ENCODE measurements at regions not wholly inside any gene's neighbourhood (a gene's known extent, or its start where the extent isn't known, plus 50 kb on each side); places are given as distances from the start of the nearest gene placed in this dataset.

DNA sequence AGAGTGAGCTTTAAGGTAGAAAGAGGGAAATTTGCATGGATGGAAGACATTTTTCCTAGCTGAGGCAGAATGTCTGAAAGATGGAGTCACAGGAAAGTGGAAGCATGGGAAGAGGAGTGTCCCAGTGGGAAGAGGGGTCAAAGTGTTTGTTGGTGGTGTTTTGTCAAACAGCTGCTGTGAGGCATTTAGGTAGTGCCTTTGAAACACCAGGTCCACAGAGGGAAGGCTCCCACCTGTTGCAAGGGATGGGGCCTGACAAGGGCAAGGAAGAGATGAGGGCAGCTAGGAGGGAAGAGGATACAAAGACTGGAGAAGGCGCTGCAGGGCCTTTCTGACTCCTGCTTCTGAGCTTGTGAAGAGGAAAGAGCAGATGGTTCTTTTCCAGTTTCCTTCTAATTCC lies 91.8 kb upstream of the CISTR start:
- no peak overlapping the region for H3K4me2 ChIP-seq
- peak overlapping the region in 1 of 2 experiments; percentile 81; a peak in 3 of 6 replicates for H3K27ac ChIP-seq
- H3K9me3 ChIP-seq, result peaks cover 3% of the 10 kb centered on the region; the same call in 2 of the 3 replicates
- no peak overlapping the region for H3K4me3 ChIP-seq
- ChIA-PET POLR2A (no interaction called here), CTCF (interaction anchor here (1.1 to 2.3 kb wide), 2 partner anchors 7 to 145 kb away, joined by 3 to 7 read pairs; no protein-coding TSS in a partner anchor)
- FAIRE-seq (no peak), ATAC-seq (no peak), DNase-seq (ENCODE audit: low read depth in 1 of 2, low spot score in 1 of 2) (no peak)
- 100% methylated on average over 1 of the region's 1 CpG for WGBS (ENCODE audit: missing lambda C conversion rate)
- H3K4me1 ChIP-seq, result peaks cover 32% of the 10 kb centered on the region
- TF ChIP-seq HES2 (IDR thresholded peaks at IDR 0.05) (no peak), TP53 (CRISPR knock-in tag; IDR thresholded peaks at IDR 0.05) (no peak)

DNA sequence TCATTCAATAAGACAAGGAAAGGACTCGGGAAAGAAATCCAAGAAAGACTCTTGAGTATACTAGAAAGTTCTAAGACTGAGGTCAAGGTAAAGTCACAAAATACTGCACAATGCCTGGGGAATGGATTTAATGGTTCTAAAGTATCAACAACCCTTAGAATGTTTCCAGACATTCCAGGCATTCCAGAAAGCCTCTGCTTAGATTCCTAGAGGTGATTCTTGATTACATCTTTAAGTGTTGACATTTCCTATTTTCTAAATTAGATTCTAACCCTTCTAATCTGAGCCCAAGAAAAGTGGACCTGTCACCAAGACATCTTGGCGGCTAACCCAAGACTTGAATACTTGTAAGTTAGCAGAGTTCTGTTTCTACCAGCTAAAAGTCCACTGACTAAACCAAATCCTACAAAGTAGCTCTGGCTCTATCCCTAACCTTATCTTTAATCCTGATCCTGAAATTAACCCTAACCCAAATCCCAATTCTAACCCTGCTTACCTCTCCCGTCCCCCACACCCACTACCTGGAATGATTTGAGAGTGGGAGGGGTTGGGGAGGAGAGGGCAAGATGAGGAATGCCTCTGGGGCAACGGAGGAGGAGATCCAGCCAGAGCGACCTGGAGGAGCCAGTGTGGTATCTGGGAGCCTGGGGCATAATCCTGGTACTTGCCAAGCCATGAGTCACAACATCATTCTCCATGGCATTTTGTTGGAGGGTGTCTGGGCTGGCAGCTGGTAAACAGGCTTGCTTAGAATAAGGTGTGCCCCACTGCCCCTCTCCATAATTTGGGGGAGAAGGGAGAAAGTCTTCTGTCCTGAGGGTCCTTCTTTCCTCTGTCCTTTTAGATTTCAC lies 93.4 kb upstream of the HOXC13 start:
- ATAC-seq, result peak; percentile 98
- Histone ChIP-seq H3K9me3 (no peaks in the 10 kb centered on the region; the same call in 2 of the 3 replicates), H3K4me2 (peak overlapping the region; percentile 64), H3K27ac (peak overlapping the region; percentile 61 to 81), H3K4me1 (peaks cover 32% of the 10 kb centered on the region), H3K4me3 (no peak overlapping the region)
- DNase-seq (ENCODE audit: low read depth in 1 of 2, low spot score in 1 of 2), result peak; percentile 72 to 88
- ChIA-PET POLR2A (interaction anchor here (0.7 to 1.3 kb wide), 2 partner anchors 10 to 20 kb away, joined by 3 to 4 read pairs; no protein-coding TSS in a partner anchor), CTCF (interaction anchor here (1.0 to 1.5 kb wide), 5 partner anchors 9 to 98 kb away, joined by 3 to 6 read pairs (median 5); partner anchors contain the start of gene HOXC13)
- TF ChIP-seq JUN (IDR thresholded peaks at IDR 0.05) (0 out of 5 replicates have a peak, but pooled peaks of 1 of the 2 experiments have one; percentile 6), RAD21 (conservative IDR thresholded peaks at IDR 0.05 in 1 of 2, IDR thresholded peaks at IDR 0.05 in 1 of 2) (peak; percentile 8 to 24; a peak in 1 of 5 replicates), REST (IDR thresholded peaks at IDR 0.05) (no peak), MAZ (IDR thresholded peaks at IDR 0.05; ENCODE audit: borderline replicate concordance, low read depth, low read length) (no peak), GATA3 (IDR thresholded peaks at IDR 0.05; ENCODE audit: borderline replicate concordance) (peak; percentile 57; the same call in 1 of the 2 replicates), CEBPB (IDR thresholded peaks at IDR 0.05) (peak in 1 of 2 experiments; percentile 28; a peak in 1 of 4 replicates), ESRRA (IDR thresholded peaks at IDR 0.05; ENCODE audit: borderline replicate concordance, low read length) (no peak), MYC (IDR thresholded peaks at IDR 0.05; ENCODE audit: borderline replicate concordance, low read length) (no peak), POLR2AphosphoS2 (conservative IDR thresholded peaks at IDR 0.05; ENCODE audit: low read length) (no peak), ATOH8 (CRISPR knock-in tag; IDR thresholded peaks at IDR 0.05; ENCODE audit: low read depth) (no peak), FOSB (CRISPR knock-in tag; IDR thresholded peaks at IDR 0.05) (no peak), ZSCAN20 (CRISPR knock-in tag; IDR thresholded peaks at IDR 0.05) (no peak), JUNB (IDR thresholded peaks at IDR 0.05) (peak; percentile 21; the same call in 1 of the 2 replicates), FOSL2 (IDR thresholded peaks at IDR 0.05) (no peak), FOSL2 (CRISPR knock-in tag; IDR thresholded peaks at IDR 0.05) (peak; percentile 49)
- TF ChIP-seq, protein P1, sequence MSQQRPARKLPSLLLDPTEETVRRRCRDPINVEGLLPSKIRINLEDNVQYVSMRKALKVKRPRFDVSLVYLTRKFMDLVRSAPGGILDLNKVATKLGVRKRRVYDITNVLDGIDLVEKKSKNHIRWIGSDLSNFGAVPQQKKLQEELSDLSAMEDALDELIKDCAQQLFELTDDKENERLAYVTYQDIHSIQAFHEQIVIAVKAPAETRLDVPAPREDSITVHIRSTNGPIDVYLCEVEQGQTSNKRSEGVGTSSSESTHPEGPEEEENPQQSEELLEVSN (IDR thresholded peaks at IDR 0.05; ENCODE audit: borderline replicate concordance, low read depth), result no peak
- TF ChIP-seq, protein P2, sequence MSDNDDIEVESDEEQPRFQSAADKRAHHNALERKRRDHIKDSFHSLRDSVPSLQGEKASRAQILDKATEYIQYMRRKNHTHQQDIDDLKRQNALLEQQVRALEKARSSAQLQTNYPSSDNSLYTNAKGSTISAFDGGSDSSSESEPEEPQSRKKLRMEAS (IDR thresholded peaks at IDR 0.05), result peak; percentile 57; the same call in 1 of the 2 replicates
- TF ChIP-seq, protein P3, sequence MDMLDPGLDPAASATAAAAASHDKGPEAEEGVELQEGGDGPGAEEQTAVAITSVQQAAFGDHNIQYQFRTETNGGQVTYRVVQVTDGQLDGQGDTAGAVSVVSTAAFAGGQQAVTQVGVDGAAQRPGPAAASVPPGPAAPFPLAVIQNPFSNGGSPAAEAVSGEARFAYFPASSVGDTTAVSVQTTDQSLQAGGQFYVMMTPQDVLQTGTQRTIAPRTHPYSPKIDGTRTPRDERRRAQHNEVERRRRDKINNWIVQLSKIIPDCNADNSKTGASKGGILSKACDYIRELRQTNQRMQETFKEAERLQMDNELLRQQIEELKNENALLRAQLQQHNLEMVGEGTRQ (IDR thresholded peaks at IDR 0.05), result no peak
- FAIRE-seq, result peak; percentile 59
- 9% methylated on average over 5 of the region's 5 CpGs for WGBS (ENCODE audit: missing lambda C conversion rate)

Measured in A549 (cell line).